Glomerular visceral epithelial cell (primary cell): ENCODE measurements at regions not wholly inside any gene's neighbourhood (a gene's known extent, or its start where the extent isn't known, plus 50 kb on each side); places are given as distances from the start of the nearest gene placed in this dataset.
A peak's percentile ranks its signal among the peaks of the same experiment; 100 is the strongest.
"Not testable (repeated sequence)": the region's sequence is repeated elsewhere in the genome, so short reads cannot be mapped to it uniquely, and the experiment has no call there.

ENCODE experiments used
- DNase-seq: peaks from one replicate; pipeline ENCODE4 v3.0.0-alpha.2; 2016; ENCODE audit errors: extremely low spot score

GRCh38 chr10:42533866-42534265 is 104.5 kb downstream of the ZNF33B start:
- not testable (repeated sequence) for DNase-seq

- DNase-seq, result no peak
Measured at GRCh38 chr10:42532996-42533395, 105.4 kb downstream of the ZNF33B start.

- no peak for DNase-seq
Measured at GRCh38 chr10:42523098-42523497, 115.3 kb downstream of the ZNF33B start.

GRCh38 chr10:42519761-42520460 is 118.5 kb downstream of the ZNF33B start:
- no peak for DNase-seq

GRCh38 chr10:42519079-42519478 is 119.3 kb downstream of the ZNF33B start:
- no peak for DNase-seq

- DNase-seq, result no peak
Measured at GRCh38 chr10:42513921-42514320, 124.4 kb downstream of the ZNF33B start.

GRCh38 chr10:42491801-42492200 is 146.6 kb downstream of the ZNF33B start:
- no peak for DNase-seq

GRCh38 chr10:42491001-42491592 is 147.3 kb downstream of the ZNF33B start:
- peak; percentile 65 for DNase-seq

GRCh38 chr10:42490368-42490767 is 148.0 kb downstream of the ZNF33B start:
- DNase-seq, result no peak

- peak; percentile 58 for DNase-seq
Measured at GRCh38 chr10:42488416-42488815, 150.0 kb downstream of the ZNF33B start.

GRCh38 chr10:42482411-42482810 is 156.0 kb downstream of the ZNF33B start:
- no peak for DNase-seq

- DNase-seq, result no peak
Measured at GRCh38 chr10:42479057-42479456, 159.3 kb downstream of the ZNF33B start.

GRCh38 chr10:42477170-42477569 is 161.2 kb downstream of the ZNF33B start:
- DNase-seq, result no peak

GRCh38 chr10:42476101-42476500 is 162.3 kb downstream of the ZNF33B start:
- DNase-seq, result no peak

GRCh38 chr10:42475168-42476098 is 162.9 kb downstream of the ZNF33B start:
- DNase-seq, result peak; percentile 64

GRCh38 chr10:42454313-42454712 is 184.1 kb downstream of the ZNF33B start:
- DNase-seq, result no peak

GRCh38 chr10:42431095-42431494 is 207.3 kb downstream of the ZNF33B start:
- no peak for DNase-seq

- DNase-seq, result no peak
Measured at GRCh38 chr10:42428534-42428933, 209.8 kb downstream of the ZNF33B start.

GRCh38 chr10:42422911-42423310 is 215.5 kb downstream of the ZNF33B start:
- no peak for DNase-seq

- no peak for DNase-seq
Measured at GRCh38 chr10:42421812-42422211, 216.6 kb downstream of the ZNF33B start.

GRCh38 chr10:42419789-42420188 is 218.6 kb downstream of the ZNF33B start:
- no peak for DNase-seq

GRCh38 chr10:42380926-42381547 is 257.3 kb downstream of the ZNF33B start:
- DNase-seq, result no peak
